ENCODE measurements at regions not wholly inside any gene's neighbourhood (a gene's known extent, or its start where the extent isn't known, plus 50 kb on each side); places are given as distances from the start of the nearest gene placed in this dataset.

GRCh38 chr6:86010915-86011786, 368.5 kb upstream of the SYNCRIP start:
- Histone ChIP-seq H3K9me3 (ENCODE audit: control insufficient read depth, low read length) (no peaks in the 10 kb centered on the region), H3K4me3 (ENCODE audit: low read length) (no peak overlapping the region), H3K9ac (ENCODE audit: extremely low read depth, low read length, poor library complexity, severe bottlenecking) (no peak overlapping the region), H3K36me3 (ENCODE audit: control insufficient read depth, insufficient read depth, low read length) (no peaks in the 10 kb centered on the region), H3K27ac (ENCODE audit: low read depth, low read length) (no peak overlapping the region), H3K4me1 (ENCODE audit: control insufficient read depth, insufficient read depth, low read length) (no peaks in the 10 kb centered on the region), H3K27me3 (ENCODE audit: control insufficient read depth, insufficient read depth, low read length, poor library complexity, severe bottlenecking) (no peaks in the 10 kb centered on the region)
- Mint-ChIP-seq H3K9me3 (peaks cover 12% of the 10 kb centered on the region), H3K36me3 (ENCODE audit: low read depth) (no peaks in the 10 kb centered on the region), H3K4me1 (peaks cover 2% of the 10 kb centered on the region), H3K27ac (no peak overlapping the region), H3K4me3 (no peak overlapping the region), H3K27me3 (ENCODE audit: insufficient read depth) (peaks cover 2% of the 10 kb centered on the region)
- no peak for DNase-seq
- no peak for TF ChIP-seq CTCF (conservative IDR thresholded peaks at IDR 0.05)
- 93% methylated on average over 5 to 9 of the region's 9 CpGs for WGBS, 2 experiments (ENCODE audit: insufficient coverage in 1 of 2, insufficient read length in 1 of 2)

GRCh38 chr6:85997206-85997605, 354.5 kb upstream of the SYNCRIP start:
- Mint-ChIP-seq H3K4me1 (no peaks in the 10 kb centered on the region), H3K27me3 (ENCODE audit: insufficient read depth) (no peaks in the 10 kb centered on the region), H3K27ac (no peak overlapping the region), H3K36me3 (ENCODE audit: low read depth) (no peaks in the 10 kb centered on the region), H3K4me3 (no peak overlapping the region), H3K9me3 (peaks cover 1% of the 10 kb centered on the region)
- TF ChIP-seq CTCF (conservative IDR thresholded peaks at IDR 0.05), result no peak
- Histone ChIP-seq H3K4me1 (ENCODE audit: control insufficient read depth, insufficient read depth, low read length) (no peaks in the 10 kb centered on the region), H3K27me3 (ENCODE audit: control insufficient read depth, insufficient read depth, low read length, poor library complexity, severe bottlenecking) (no peaks in the 10 kb centered on the region), H3K27ac (ENCODE audit: low read depth, low read length) (no peak overlapping the region), H3K4me3 (ENCODE audit: low read length) (no peak overlapping the region), H3K36me3 (ENCODE audit: control insufficient read depth, insufficient read depth, low read length) (no peaks in the 10 kb centered on the region), H3K9ac (ENCODE audit: extremely low read depth, low read length, poor library complexity, severe bottlenecking) (no peak overlapping the region), H3K9me3 (ENCODE audit: control insufficient read depth, low read length) (no peaks in the 10 kb centered on the region)
- DNase-seq, result no peak
- WGBS, 2 experiments (ENCODE audit: insufficient coverage in 1 of 2, insufficient read length in 1 of 2), result 70 to 83% methylated on average over 1 of the region's 1 CpG

DNA sequence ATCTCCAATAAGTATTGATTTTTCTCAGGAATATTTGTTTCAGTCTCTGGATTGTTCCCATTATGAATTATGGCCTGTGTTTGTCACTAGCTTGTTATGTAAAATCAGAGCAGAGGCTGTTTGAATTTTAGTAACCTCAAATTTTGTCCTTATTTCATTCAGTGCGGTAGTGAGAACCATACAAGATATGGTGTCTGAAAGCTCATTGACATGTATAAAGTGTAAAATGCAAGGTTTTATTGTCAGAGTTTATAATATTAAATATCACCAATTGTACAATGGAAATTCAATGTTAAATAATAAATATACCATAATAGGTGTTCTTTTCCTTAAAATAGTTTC, 353.3 kb upstream of the SYNCRIP start:
- Mint-ChIP-seq H3K4me3 (no peak overlapping the region), H3K36me3 (ENCODE audit: low read depth) (no peaks in the 10 kb centered on the region), H3K27ac (no peak overlapping the region), H3K4me1 (no peaks in the 10 kb centered on the region), H3K9me3 (peaks cover 1% of the 10 kb centered on the region), H3K27me3 (ENCODE audit: insufficient read depth) (no peaks in the 10 kb centered on the region)
- H3K9ac ChIP-seq (ENCODE audit: extremely low read depth, low read length, poor library complexity, severe bottlenecking), result no peak overlapping the region
- WGBS, 2 experiments (ENCODE audit: insufficient coverage in 1 of 2, insufficient read length in 1 of 2), result 100% methylated on average over 1 of the region's 1 CpG; no CpG with 5 or more reads in 1 of the 2 experiments
- no peak for DNase-seq
- no peaks in the 10 kb centered on the region for H3K36me3 ChIP-seq (ENCODE audit: control insufficient read depth, insufficient read depth, low read length)
- no peak overlapping the region for H3K27ac ChIP-seq (ENCODE audit: low read depth, low read length)
- H3K4me3 ChIP-seq (ENCODE audit: low read length), result no peak overlapping the region
- H3K4me1 ChIP-seq (ENCODE audit: control insufficient read depth, insufficient read depth, low read length), result no peaks in the 10 kb centered on the region
- H3K9me3 ChIP-seq (ENCODE audit: control insufficient read depth, low read length), result no peaks in the 10 kb centered on the region
- H3K27me3 ChIP-seq (ENCODE audit: control insufficient read depth, insufficient read depth, low read length, poor library complexity, severe bottlenecking), result no peaks in the 10 kb centered on the region
- TF ChIP-seq CTCF (conservative IDR thresholded peaks at IDR 0.05), result no peak

Measured in endodermal cell (in vitro differentiated cells).